ENCODE measurements at regions not wholly inside any gene's neighbourhood (a gene's known extent, or its start where the extent isn't known, plus 50 kb on each side); places are given as distances from the start of the nearest gene placed in this dataset.
"Not testable (repeated sequence)": the region's sequence is repeated elsewhere in the genome, so short reads cannot be mapped to it uniquely, and the experiment has no call there.

GRCh38 chr12:73632661-73633060 lies 905.0 kb upstream of the ATXN7L3B start:
- Histone ChIP-seq H3K4me2 (ENCODE audit: low read length) (no peak overlapping the region), H3K9me3 (ENCODE audit: control insufficient read depth, low read length) (no peaks in the 10 kb centered on the region), H3K4me1 (no peaks in the 10 kb centered on the region), H3K4me3 (ENCODE audit: low read depth, low read length) (no peak overlapping the region), H3K27me3 (ENCODE audit: control insufficient read depth, insufficient read depth, low read length) (no peaks in the 10 kb centered on the region), H2AFZ (no peak overlapping the region), H3K36me3 (ENCODE audit: control insufficient read depth, insufficient read depth, low read length) (no peaks in the 10 kb centered on the region), H3K27ac (no peak overlapping the region), H3K79me2 (no peaks in the 10 kb centered on the region), H3K9ac (no peak overlapping the region)
- no peak for TF ChIP-seq CTCF (IDR thresholded peaks at IDR 0.05)

DNA sequence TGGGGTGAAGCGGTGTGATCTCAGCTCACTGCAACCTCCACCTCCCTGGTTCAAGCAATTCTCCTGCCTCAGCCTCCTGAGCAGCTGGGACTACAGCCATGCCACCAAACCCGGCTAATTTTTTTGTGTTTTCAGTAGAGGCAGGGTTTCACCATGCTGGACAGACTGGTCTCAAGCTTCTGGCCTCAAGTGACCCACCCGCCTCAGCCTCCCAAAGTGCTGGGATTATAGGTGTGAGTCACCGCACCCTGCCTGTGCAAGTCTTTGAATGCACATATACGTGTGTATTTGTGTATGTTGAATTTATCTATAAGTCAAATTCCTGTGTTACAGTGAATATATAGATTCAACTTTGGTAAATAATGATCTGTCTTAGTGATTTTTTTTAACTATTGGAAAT lies 898.2 kb upstream of the ATXN7L3B start:
- H3K4me1 ChIP-seq; H3K79me2 ChIP-seq; H3K9ac ChIP-seq; H3K36me3 ChIP-seq (ENCODE audit: control insufficient read depth, insufficient read depth, low read length); H3K9me3 ChIP-seq (ENCODE audit: control insufficient read depth, low read length); H3K27ac ChIP-seq; H2AFZ ChIP-seq; H3K27me3 ChIP-seq (ENCODE audit: control insufficient read depth, insufficient read depth, low read length); H3K4me3 ChIP-seq (ENCODE audit: low read depth, low read length); H3K4me2 ChIP-seq (ENCODE audit: low read length): not testable (repeated sequence)

- H3K79me2 ChIP-seq, result no peaks in the 10 kb centered on the region
- no peaks in the 10 kb centered on the region for H3K9me3 ChIP-seq (ENCODE audit: control insufficient read depth, low read length)
- no peak overlapping the region for H3K4me2 ChIP-seq (ENCODE audit: low read length)
- no peak overlapping the region for H3K9ac ChIP-seq
- no peak overlapping the region for H3K27ac ChIP-seq
- H3K27me3 ChIP-seq (ENCODE audit: control insufficient read depth, insufficient read depth, low read length), result no peaks in the 10 kb centered on the region
- H3K36me3 ChIP-seq (ENCODE audit: control insufficient read depth, insufficient read depth, low read length), result no peaks in the 10 kb centered on the region
- H2AFZ ChIP-seq, result no peak overlapping the region
- H3K4me3 ChIP-seq (ENCODE audit: low read depth, low read length), result no peak overlapping the region
- H3K4me1 ChIP-seq, result no peaks in the 10 kb centered on the region
- TF ChIP-seq CTCF (IDR thresholded peaks at IDR 0.05), result no peak
Measured at GRCh38 chr12:73656375-73656774, 881.3 kb upstream of the ATXN7L3B start.

- no peaks in the 10 kb centered on the region for H3K27me3 ChIP-seq (ENCODE audit: control insufficient read depth, insufficient read depth, low read length)
- no peak overlapping the region for H3K4me2 ChIP-seq (ENCODE audit: low read length)
- no peaks in the 10 kb centered on the region for H3K36me3 ChIP-seq (ENCODE audit: control insufficient read depth, insufficient read depth, low read length)
- H3K79me2 ChIP-seq, result no peaks in the 10 kb centered on the region
- no peak overlapping the region for H3K9ac ChIP-seq
- no peak overlapping the region for H3K4me3 ChIP-seq (ENCODE audit: low read depth, low read length)
- H3K4me1 ChIP-seq, result no peaks in the 10 kb centered on the region
- TF ChIP-seq CTCF (IDR thresholded peaks at IDR 0.05), result no peak
- no peak overlapping the region for H3K27ac ChIP-seq
- H2AFZ ChIP-seq, result no peak overlapping the region
- H3K9me3 ChIP-seq (ENCODE audit: control insufficient read depth, low read length), result no peaks in the 10 kb centered on the region
Measured at GRCh38 chr12:73659802-73660201, 877.8 kb upstream of the ATXN7L3B start.

- H3K4me1 ChIP-seq, result no peaks in the 10 kb centered on the region
Measured at GRCh38 chr12:73665193-73665592, 872.4 kb upstream of the ATXN7L3B start.

DNA sequence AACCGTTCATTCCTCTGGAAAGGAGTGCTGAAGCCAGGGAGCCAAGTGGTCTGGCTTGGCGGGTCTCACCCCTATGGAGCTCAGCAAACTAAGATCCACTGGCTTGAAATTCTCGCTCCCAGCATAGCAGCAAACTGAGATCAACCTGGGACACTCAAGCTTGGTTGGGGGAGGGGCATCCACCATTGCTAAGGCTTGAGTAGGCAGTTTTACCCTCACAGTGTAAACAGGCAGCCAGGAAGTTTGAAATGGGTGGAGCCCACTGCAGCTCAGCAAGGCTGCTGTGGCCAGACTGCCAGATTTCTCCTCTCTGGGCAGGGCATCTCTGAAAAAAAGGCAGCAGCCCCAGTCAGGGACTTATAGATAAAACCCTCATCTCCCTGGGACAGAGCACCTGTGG lies 866.1 kb upstream of the ATXN7L3B start:
- H3K4me1 ChIP-seq; H3K27me3 ChIP-seq (ENCODE audit: control insufficient read depth, insufficient read depth, low read length); H3K9me3 ChIP-seq (ENCODE audit: control insufficient read depth, low read length); H3K4me2 ChIP-seq (ENCODE audit: low read length); H3K27ac ChIP-seq; H3K36me3 ChIP-seq (ENCODE audit: control insufficient read depth, insufficient read depth, low read length); H3K4me3 ChIP-seq (ENCODE audit: low read depth, low read length); H3K79me2 ChIP-seq; H2AFZ ChIP-seq; H3K9ac ChIP-seq: not testable (repeated sequence)

More at GRCh38 chr12:73665193-73665592, 872.4 kb upstream of the ATXN7L3B start:
- Histone ChIP-seq H3K27ac (no peak overlapping the region), H3K79me2 (no peaks in the 10 kb centered on the region), H3K36me3 (ENCODE audit: control insufficient read depth, insufficient read depth, low read length) (no peaks in the 10 kb centered on the region), H3K4me3 (ENCODE audit: low read depth, low read length) (no peak overlapping the region), H3K9me3 (ENCODE audit: control insufficient read depth, low read length) (no peaks in the 10 kb centered on the region), H2AFZ (no peak overlapping the region), H3K9ac (no peak overlapping the region), H3K4me2 (ENCODE audit: low read length) (no peak overlapping the region), H3K27me3 (ENCODE audit: control insufficient read depth, insufficient read depth, low read length) (no peaks in the 10 kb centered on the region)
- TF ChIP-seq CTCF (IDR thresholded peaks at IDR 0.05), result no peak
